A673 (cell line): ENCODE measurements at regions not wholly inside any gene's neighbourhood (a gene's known extent, or its start where the extent isn't known, plus 50 kb on each side); places are given as distances from the start of the nearest gene placed in this dataset.

Experiments used
- BruUV-seq: library from RNA; stranded (reverse); fragments of 400-500 nt; replicated peaks from 2 replicates; lab custom pipeline; 2021; lab: Mats Ljungman, UMichigan
- CTCF ChIA-PET: fragments of 300-600 bp; sonication (Branson Sonifier 250); formaldehyde crosslinking; loops from one replicate; lab custom pipeline; 2022; ENCODE audit warnings: antibody characterized with exemption; lab: Charles Lee
- POLR2A ChIA-PET: fragments of 300-600 bp; sonication (Branson Sonifier 250); formaldehyde crosslinking; loops from one replicate; lab custom pipeline; 2022; ENCODE audit warnings: antibody characterized with exemption; ENCODE audit not compliant: low non-redundant PET; lab: Charles Lee
- DNase-seq: peaks from one replicate; pipeline ENCODE4 v3.0.0-alpha.2; 2015; ENCODE audit warnings: low spot score
- H3K27ac ChIP-seq: fragments of 200-600 bp; sonication (generic); 2 replicates; pipeline ENCODE4 v1.5.1; 2016; ENCODE audit warnings: mixed run types, low read depth, mild to moderate bottlenecking, mixed read lengths, antibody characterized with exemption, low read length; ENCODE audit not compliant: poor library complexity, severe bottlenecking
- H3K27me3 ChIP-seq: fragments of 200-600 bp; sonication (generic); replicated peaks from 2 replicates; pipeline ENCODE4 v1.6.1; 2017; ENCODE audit warnings: mixed run types, low read depth, mild to moderate bottlenecking, mixed read lengths, antibody characterized with exemption, low read length; ENCODE audit not compliant: insufficient read depth, poor library complexity
- H3K36me3 ChIP-seq: fragments of 200-600 bp; sonication (generic); 2 replicates; pipeline ENCODE4 v1.6.1; 2016; ENCODE audit warnings: mixed run types, mild to moderate bottlenecking, mixed read lengths, antibody characterized with exemption, low read length; ENCODE audit not compliant: insufficient read depth, poor library complexity, severe bottlenecking
- H3K4me1 ChIP-seq: fragments of 200-600 bp; sonication (generic); 2 replicates; pipeline ENCODE4 v1.6.1; 2017; ENCODE audit warnings: mixed run types, mild to moderate bottlenecking, mixed read lengths, antibody characterized with exemption, low read length; ENCODE audit not compliant: insufficient read depth, poor library complexity, severe bottlenecking
- H3K4me3 ChIP-seq: fragments of 200-600 bp; sonication (generic); 2 replicates; pipeline ENCODE4 v1.5.1; 2016; ENCODE audit warnings: low read depth, mixed run types, mild to moderate bottlenecking, mixed read lengths, low read length; ENCODE audit not compliant: poor library complexity, severe bottlenecking
- H3K9me3 ChIP-seq: fragments of 200-600 bp; sonication (generic); 2 replicates; pipeline ENCODE4 v1.6.1; 2016; ENCODE audit warnings: mixed run types, low read depth, mild to moderate bottlenecking, mixed read lengths, antibody characterized with exemption, low read length; ENCODE audit not compliant: poor library complexity, severe bottlenecking
- CTCF ChIP-seq: fragments of 300-800, 200-600 bp; sonication (generic); conservative IDR thresholded peaks from 2 replicates; pipeline ENCODE4 v1.5.1; 2017; ENCODE audit warnings: low read depth, mild to moderate bottlenecking, antibody characterized with exemption, low read length, moderate library complexity, mixed read lengths
- EZH2 ChIP-seq: fragments of 200-600 bp; sonication (generic); IDR thresholded peaks from 2 replicates; pipeline ENCODE4 v1.6.1; 2017; ENCODE audit warnings: borderline replicate concordance, low read depth, mild to moderate bottlenecking, mixed read lengths, antibody characterized with exemption, low read length; ENCODE audit not compliant: poor library complexity, severe bottlenecking
- intact Hi-C: fragments of 100-400 bp; cut with micrococcal nuclease; formaldehyde crosslinking; loops from one replicate; pipeline ENCODE4 v1.10.0; 2022; ENCODE audit not compliant: unreplicated experiment

- Histone ChIP-seq H3K27ac (no peak overlapping the region), H3K9me3 (no peaks in the 10 kb centered on the region), H3K4me1 (no peaks in the 10 kb centered on the region), H3K27me3 (peaks cover 7% of the 10 kb centered on the region), H3K36me3 (no peaks in the 10 kb centered on the region), H3K4me3 (no peak overlapping the region)
- DNase-seq = no peak
- ChIA-PET POLR2A (no interaction called here), CTCF (no interaction called here)
- intact Hi-C loops = no loop called here
- no peak for TF ChIP-seq EZH2
- BruUV-seq = no TSS peak
Measured at GRCh38 chr7:86485827-86486226, 157.9 kb upstream of the GRM3 start.

GRCh38 chr7:86479144-86479543 lies 164.6 kb upstream of the GRM3 start:
- ChIA-PET CTCF (no interaction called here), POLR2A (no interaction called here)
- Histone ChIP-seq H3K4me1 (no peaks in the 10 kb centered on the region), H3K27me3 (peaks cover 36% of the 10 kb centered on the region), H3K36me3 (no peaks in the 10 kb centered on the region), H3K9me3 (no peaks in the 10 kb centered on the region), H3K4me3 (no peak overlapping the region), H3K27ac (no peak overlapping the region)
- no peak for DNase-seq
- BruUV-seq = no TSS peak
- no peak for TF ChIP-seq CTCF
- TF ChIP-seq EZH2 = no peak
- intact Hi-C loops = loop anchor here (10.0 kb wide), 1 partner anchor 426 kb away; no protein-coding TSS in a partner anchor

GRCh38 chr7:86477343-86477935 lies 166.3 kb upstream of the GRM3 start:
- H3K27me3 ChIP-seq = peaks cover 49% of the 10 kb centered on the region
- intact Hi-C loops = loop anchor here (10.0 kb wide), 1 partner anchor 427 kb away; no protein-coding TSS in a partner anchor

More at GRCh38 chr7:86477343-86477935, 166.3 kb upstream of the GRM3 start:
- Histone ChIP-seq H3K9me3 (no peaks in the 10 kb centered on the region), H3K4me1 (no peaks in the 10 kb centered on the region), H3K27ac (no peak overlapping the region), H3K4me3 (no peak overlapping the region), H3K36me3 (no peaks in the 10 kb centered on the region)
- ChIA-PET POLR2A (no interaction called here), CTCF (no interaction called here)
- no peak for DNase-seq
- no peak for TF ChIP-seq EZH2
- no peak for TF ChIP-seq CTCF
- BruUV-seq = no TSS peak
